ENCODE measurements at regions not wholly inside any gene's neighbourhood (a gene's known extent, or its start where the extent isn't known, plus 50 kb on each side); places are given as distances from the start of the nearest gene placed in this dataset.

GRCh38 chr11:41943656-41944055, 484.2 kb upstream of the LRRC4C start:
- Histone ChIP-seq H3K79me2 (ENCODE audit: control insufficient read depth, insufficient read depth, low read length) (no peaks in the 10 kb centered on the region), H3K27ac (ENCODE audit: insufficient read depth, low read length) (no peak overlapping the region), H3K27me3 (ENCODE audit: control insufficient read depth, insufficient read depth, low read length) (no peaks in the 10 kb centered on the region), H2AFZ (ENCODE audit: low read length) (no peak overlapping the region), H3K4me2 (ENCODE audit: extremely low read depth, insufficient read depth, low read length) (no peak overlapping the region), H3K4me3 (replicated peaks in 1 of 4; ENCODE audit: control extremely low read depth in 1 of 4, insufficient read depth in 1 of 4, low read depth in 3 of 4, low read length in 4 of 4) (no peak overlapping the region), H3K4me1 (ENCODE audit: control insufficient read depth, extremely low read depth, insufficient read depth, low read length) (no peaks in the 10 kb centered on the region), H3K9ac (ENCODE audit: insufficient read depth, low read length) (no peak overlapping the region), H3K36me3 (ENCODE audit: control insufficient read depth, insufficient read depth, low read length) (no peaks in the 10 kb centered on the region), H4K20me1 (ENCODE audit: control insufficient read depth, extremely low read depth, insufficient read depth, low read length) (no peaks in the 10 kb centered on the region), H3K9me3 (ENCODE audit: control insufficient read depth, insufficient read depth, low read depth, low read length) (no peaks in the 10 kb centered on the region)
- TF ChIP-seq EZH2 (IDR thresholded peaks at IDR 0.05; ENCODE audit: low read length, missing control alignments) = no peak
- TF ChIP-seq, protein P1, sequence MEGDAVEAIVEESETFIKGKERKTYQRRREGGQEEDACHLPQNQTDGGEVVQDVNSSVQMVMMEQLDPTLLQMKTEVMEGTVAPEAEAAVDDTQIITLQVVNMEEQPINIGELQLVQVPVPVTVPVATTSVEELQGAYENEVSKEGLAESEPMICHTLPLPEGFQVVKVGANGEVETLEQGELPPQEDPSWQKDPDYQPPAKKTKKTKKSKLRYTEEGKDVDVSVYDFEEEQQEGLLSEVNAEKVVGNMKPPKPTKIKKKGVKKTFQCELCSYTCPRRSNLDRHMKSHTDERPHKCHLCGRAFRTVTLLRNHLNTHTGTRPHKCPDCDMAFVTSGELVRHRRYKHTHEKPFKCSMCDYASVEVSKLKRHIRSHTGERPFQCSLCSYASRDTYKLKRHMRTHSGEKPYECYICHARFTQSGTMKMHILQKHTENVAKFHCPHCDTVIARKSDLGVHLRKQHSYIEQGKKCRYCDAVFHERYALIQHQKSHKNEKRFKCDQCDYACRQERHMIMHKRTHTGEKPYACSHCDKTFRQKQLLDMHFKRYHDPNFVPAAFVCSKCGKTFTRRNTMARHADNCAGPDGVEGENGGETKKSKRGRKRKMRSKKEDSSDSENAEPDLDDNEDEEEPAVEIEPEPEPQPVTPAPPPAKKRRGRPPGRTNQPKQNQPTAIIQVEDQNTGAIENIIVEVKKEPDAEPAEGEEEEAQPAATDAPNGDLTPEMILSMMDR (conservative IDR thresholded peaks at IDR 0.05 in 1 of 2, IDR thresholded peaks at IDR 0.05 in 1 of 2; ENCODE audit: low read depth in 1 of 2, low read length in 2 of 2) = no peak
- no peak for DNase-seq (ENCODE audit: low read depth in 2 of 2)

DNA sequence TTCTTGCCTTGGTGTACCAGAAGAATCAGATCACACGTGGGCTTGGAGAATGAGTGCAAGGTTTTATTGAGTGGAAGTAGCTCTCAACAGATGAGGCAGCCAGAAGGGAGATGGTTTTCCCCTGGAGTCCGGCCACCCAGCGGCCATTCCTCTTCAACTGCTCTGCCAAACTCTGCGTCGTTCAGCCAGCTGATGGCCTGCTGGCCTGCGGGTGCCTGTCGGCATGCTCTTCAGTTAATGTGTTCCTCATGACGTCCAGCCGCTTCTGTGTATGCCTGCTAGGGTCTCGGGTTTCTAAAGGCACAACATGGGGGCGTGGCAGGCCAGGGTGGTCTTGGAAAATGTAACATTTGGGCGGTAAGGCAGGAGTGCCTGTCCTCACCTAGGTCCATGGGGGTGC, 487.9 kb upstream of the LRRC4C start:
- Histone ChIP-seq H3K4me1 (ENCODE audit: control insufficient read depth, extremely low read depth, insufficient read depth, low read length) (no peaks in the 10 kb centered on the region), H3K27ac (ENCODE audit: insufficient read depth, low read length) (no peak overlapping the region), H3K79me2 (ENCODE audit: control insufficient read depth, insufficient read depth, low read length) (no peaks in the 10 kb centered on the region), H3K36me3 (ENCODE audit: control insufficient read depth, insufficient read depth, low read length) (no peaks in the 10 kb centered on the region), H3K4me2 (ENCODE audit: extremely low read depth, insufficient read depth, low read length) (no peak overlapping the region), H3K4me3 (replicated peaks in 1 of 4; ENCODE audit: control extremely low read depth in 1 of 4, insufficient read depth in 1 of 4, low read depth in 3 of 4, low read length in 4 of 4) (no peak overlapping the region), H4K20me1 (ENCODE audit: control insufficient read depth, extremely low read depth, insufficient read depth, low read length) (no peaks in the 10 kb centered on the region), H3K9me3 (ENCODE audit: control insufficient read depth, insufficient read depth, low read depth, low read length) (no peaks in the 10 kb centered on the region), H3K9ac (ENCODE audit: insufficient read depth, low read length) (no peak overlapping the region), H3K27me3 (ENCODE audit: control insufficient read depth, insufficient read depth, low read length) (no peaks in the 10 kb centered on the region), H2AFZ (ENCODE audit: low read length) (no peak overlapping the region)
- TF ChIP-seq, protein P1 (conservative IDR thresholded peaks at IDR 0.05 in 1 of 2, IDR thresholded peaks at IDR 0.05 in 1 of 2; ENCODE audit: low read depth in 1 of 2, low read length in 2 of 2) = no peak
- no peak for TF ChIP-seq EZH2 (IDR thresholded peaks at IDR 0.05; ENCODE audit: low read length, missing control alignments)
- DNase-seq (ENCODE audit: low read depth in 2 of 2) = no peak

DNA sequence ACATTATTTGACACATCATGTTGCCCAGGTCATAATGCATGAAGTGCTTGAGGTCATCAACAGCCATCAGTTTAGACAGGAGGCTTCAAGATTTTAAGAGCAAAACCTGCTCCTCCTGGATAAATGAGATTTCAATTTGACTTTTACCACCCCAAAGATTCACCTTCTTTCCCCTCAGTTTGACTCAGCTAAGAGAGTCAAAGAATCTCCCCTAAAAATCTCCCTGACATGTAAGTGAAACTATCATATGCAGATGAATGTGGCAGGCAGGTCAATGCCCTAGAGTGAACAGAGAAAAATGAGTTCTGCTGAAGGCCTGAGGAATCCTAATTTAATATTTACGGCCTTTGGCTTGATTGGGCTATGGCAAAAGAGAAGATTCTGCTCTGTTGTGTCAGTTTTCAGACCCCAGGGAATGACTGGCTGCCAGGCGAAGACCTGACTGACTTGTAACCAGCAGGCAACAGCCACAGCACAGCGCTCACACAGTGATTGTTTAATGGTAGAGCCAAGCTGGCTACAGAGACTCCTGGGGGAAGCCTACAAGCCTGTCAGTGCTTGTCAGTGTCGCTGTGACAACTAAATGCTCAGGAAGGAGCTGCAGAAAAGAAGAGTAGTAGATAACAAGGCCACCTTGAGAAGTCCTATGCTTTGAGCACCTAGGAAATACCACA, 491.2 kb upstream of the LRRC4C start:
- H3K9ac ChIP-seq (ENCODE audit: insufficient read depth, low read length) = no peak overlapping the region
- H3K27ac ChIP-seq (ENCODE audit: insufficient read depth, low read length) = no peak overlapping the region
- H3K79me2 ChIP-seq (ENCODE audit: control insufficient read depth, insufficient read depth, low read length) = no peaks in the 10 kb centered on the region
- no peaks in the 10 kb centered on the region for H3K4me1 ChIP-seq (ENCODE audit: control insufficient read depth, extremely low read depth, insufficient read depth, low read length)
- DNase-seq (ENCODE audit: low read depth in 2 of 2) = no peak
- no peaks in the 10 kb centered on the region for H3K27me3 ChIP-seq (ENCODE audit: control insufficient read depth, insufficient read depth, low read length)
- TF ChIP-seq, protein P1 (conservative IDR thresholded peaks at IDR 0.05 in 1 of 2, IDR thresholded peaks at IDR 0.05 in 1 of 2; ENCODE audit: low read depth in 1 of 2, low read length in 2 of 2) = no peak
- no peak for TF ChIP-seq EZH2 (IDR thresholded peaks at IDR 0.05; ENCODE audit: low read length, missing control alignments)
- H3K4me3 ChIP-seq (replicated peaks in 1 of 4; ENCODE audit: control extremely low read depth in 1 of 4, insufficient read depth in 1 of 4, low read depth in 3 of 4, low read length in 4 of 4) = no peak overlapping the region
- no peak overlapping the region for H2AFZ ChIP-seq (ENCODE audit: low read length)
- no peaks in the 10 kb centered on the region for H3K9me3 ChIP-seq (ENCODE audit: control insufficient read depth, insufficient read depth, low read depth, low read length)
- H3K36me3 ChIP-seq (ENCODE audit: control insufficient read depth, insufficient read depth, low read length) = no peaks in the 10 kb centered on the region
- H3K4me2 ChIP-seq (ENCODE audit: extremely low read depth, insufficient read depth, low read length) = no peak overlapping the region
- no peaks in the 10 kb centered on the region for H4K20me1 ChIP-seq (ENCODE audit: control insufficient read depth, extremely low read depth, insufficient read depth, low read length)
